ENCODE measurements at regions not wholly inside any gene's neighbourhood (a gene's known extent, or its start where the extent isn't known, plus 50 kb on each side); places are given as distances from the start of the nearest gene placed in this dataset.

- no peak for DNase-seq (ENCODE audit: low read depth)
These were observed 81.2 kb upstream of the ATXN7L3B start for GRCh38 chr12:74456431-74456830.

GRCh38 chr12:74468401-74468800 is 69.2 kb upstream of the ATXN7L3B start:
- DNase-seq (ENCODE audit: low read depth), result no peak

- no peak for DNase-seq (ENCODE audit: low read depth)
These were observed 61.4 kb upstream of the ATXN7L3B start for GRCh38 chr12:74476234-74476633.

GRCh38 chr12:74481078-74481477 is 56.6 kb upstream of the ATXN7L3B start:
- DNase-seq (ENCODE audit: low read depth), result no peak

GRCh38 chr12:74482115-74482514 is 55.5 kb upstream of the ATXN7L3B start:
- no peak for DNase-seq (ENCODE audit: low read depth)

- no peak for DNase-seq (ENCODE audit: low read depth)
These were observed 54.6 kb upstream of the ATXN7L3B start for GRCh38 chr12:74483057-74483456.
